A549 (cell line): ENCODE measurements at regions not wholly inside any gene's neighbourhood (a gene's known extent, or its start where the extent isn't known, plus 50 kb on each side); places are given as distances from the start of the nearest gene placed in this dataset.

Experiments
- ATAC-seq, 2 experiments: fragments of 200-7000 bp in 1 of 2; fragments of >200 bp in 1 of 2; cut with Nextera tagmentation in 1 of 2; cut with Tn5 transposase in 1 of 2; 3 replicates each; pipeline versions ENCODE4 v1.8.0 to v1.9.1; 2018 to 2020; ENCODE audit warnings: mild to moderate bottlenecking in 1 of 2, moderate library complexity in 1 of 2
- CTCF ChIA-PET: fragments of 300-600 bp; sonication (Branson Sonifier 250); formaldehyde crosslinking; extraction: SDS; loops from one replicate; lab custom pipeline; 2021; ENCODE audit warnings: antibody characterized with exemption, inconsistent platforms; lab: Yijun Ruan, JAX
- POLR2A ChIA-PET: fragments of 350-600 bp; formaldehyde crosslinking; extraction: SDS; loops from one replicate; lab custom pipeline; 2021; ENCODE audit warnings: antibody characterized with exemption, inconsistent platforms; lab: Yijun Ruan, JAX
- DNase-seq, 2 experiments: peaks; one replicate each; pipeline versions ENCODE4 v3.0.0 to v3.0.0-alpha.2; 2011 to 2016; ENCODE audit warnings: low read depth in 1 of 2, low spot score in 1 of 2
- FAIRE-seq: peaks from 2 replicates; lab custom pipeline; 2011; peaks lifted over from hg19 to GRCh38; lab: Jason Lieb, UNC
- H3K27ac ChIP-seq, 2 experiments: fragments of >200 bp; sonication (Bioruptor Twin); formaldehyde crosslinking; 3 replicates each; pipeline ENCODE4 v1.5.1; 2016 to 2017
- H3K4me1 ChIP-seq: fragments of >200 bp; sonication (Bioruptor Twin); formaldehyde crosslinking; 3 replicates; pipeline ENCODE4 v1.6.1; 2016
- H3K4me2 ChIP-seq: fragments of >200 bp; sonication (Bioruptor Twin); formaldehyde crosslinking; 3 replicates; pipeline ENCODE4 v1.6.1; 2016
- H3K4me3 ChIP-seq: fragments of >200 bp; sonication (Bioruptor Twin); formaldehyde crosslinking; 3 replicates; pipeline ENCODE4 v1.5.1; 2016
- H3K9me3 ChIP-seq: fragments of >200 bp; sonication (Bioruptor Twin); formaldehyde crosslinking; 3 replicates; pipeline ENCODE4 v1.6.1; 2016
- ATOH8 ChIP-seq: fragments of 250-450 bp; sonication (Bioruptor Pico); IDR thresholded peaks from 2 replicates; pipeline ENCODE4 v1.5.0; 2020; ENCODE audit warnings: low read depth, mild to moderate bottlenecking, moderate library complexity
- BHLHE40 ChIP-seq: IDR thresholded peaks from 2 replicates; pipeline ENCODE4 v1.6.1; 2012; ENCODE audit warnings: low read depth, low read length, inconsistent platforms
- CBX2 ChIP-seq: fragments of 200-600 bp; sonication (generic); IDR thresholded peaks from 2 replicates; pipeline ENCODE4 v1.6.1; 2016; ENCODE audit warnings: low read depth, mild to moderate bottlenecking, borderline replicate concordance
- CBX8 ChIP-seq: fragments of 200-600 bp; sonication (generic); IDR thresholded peaks from 2 replicates; pipeline ENCODE4 v1.6.1; 2016
- CEBPB ChIP-seq, 2 experiments: fragments of >200 bp in 1 of 2; sonication (Bioruptor Twin) in 1 of 2; formaldehyde crosslinking in 1 of 2; IDR thresholded peaks; 2 replicates each; pipeline ENCODE4 v1.6.1; 2012 to 2016
- CHD4 ChIP-seq: fragments of 200-600 bp; sonication (generic); IDR thresholded peaks from 2 replicates; pipeline ENCODE4 v1.6.1; 2016; ENCODE audit warnings: antibody characterized with exemption, mild to moderate bottlenecking, borderline replicate concordance
- FOSB ChIP-seq: fragments of 250-450 bp; sonication (Bioruptor Pico); IDR thresholded peaks from 2 replicates; pipeline ENCODE4 v1.5.0; 2020; ENCODE audit warnings: mild to moderate bottlenecking, moderate library complexity
- FOSL2 ChIP-seq, 2 experiments: fragments of 450-650 bp in 1 of 2; fragments of >200 bp in 1 of 2; sonication (Bioruptor Twin) in 1 of 2; formaldehyde crosslinking; IDR thresholded peaks; 2 replicates each; pipeline versions ENCODE4 v1.5.0 to v1.6.1; 2016 to 2020; ENCODE audit warnings: mild to moderate bottlenecking in 1 of 2, moderate library complexity in 1 of 2
- HDAC2 ChIP-seq: fragments of 200-600 bp; sonication (generic); IDR thresholded peaks from 2 replicates; pipeline ENCODE4 v1.6.1; 2016
- HES2 ChIP-seq: fragments of >200 bp; sonication (Bioruptor Twin); formaldehyde crosslinking; IDR thresholded peaks from 2 replicates; pipeline ENCODE4 v1.6.1; 2016
- HOXA7 ChIP-seq: fragments of 250-450 bp; sonication (Bioruptor Pico); IDR thresholded peaks from 2 replicates; pipeline ENCODE4 v1.5.0; 2020; ENCODE audit warnings: mild to moderate bottlenecking, moderate library complexity
- HOXB5 ChIP-seq: fragments of 250-450 bp; sonication (Bioruptor Pico); IDR thresholded peaks from 2 replicates; pipeline ENCODE4 v1.5.0; 2020; ENCODE audit warnings: mild to moderate bottlenecking, moderate library complexity
- JUN ChIP-seq, 2 experiments: fragments of >200 bp; sonication (Bioruptor Twin); formaldehyde crosslinking; IDR thresholded peaks; 2 replicates in 1 of 2; 3 replicates in 1 of 2; pipeline ENCODE4 v1.6.1; 2016 to 2017
- JUNB ChIP-seq: fragments of >200 bp; sonication (Bioruptor Twin); formaldehyde crosslinking; IDR thresholded peaks from 2 replicates; pipeline ENCODE4 v1.6.1; 2016
- MAFK ChIP-seq: fragments of 450-650 bp; IDR thresholded peaks from 2 replicates; pipeline ENCODE4 v1.6.1; 2014; ENCODE audit not compliant: partially characterized antibody
- MAX ChIP-seq: IDR thresholded peaks from 2 replicates; pipeline ENCODE4 v1.6.1; 2012
- MYC ChIP-seq: IDR thresholded peaks from 2 replicates; pipeline ENCODE4 v1.6.1; 2012; ENCODE audit warnings: mild to moderate bottlenecking, inconsistent platforms, low read length, improper control_type of control experiment, borderline replicate concordance
- NFE2L2 ChIP-seq: fragments of 150-350 bp; conservative IDR thresholded peaks from 2 replicates; pipeline ENCODE4 v1.6.1; 2014; ENCODE audit warnings: low read length
- NPAS2 ChIP-seq: fragments of 250-450 bp; sonication (Bioruptor Pico); IDR thresholded peaks from 2 replicates; pipeline ENCODE4 v1.8.0; 2022; ENCODE audit warnings: mild to moderate bottlenecking, moderate library complexity, borderline replicate concordance
- POLR2A ChIP-seq: IDR thresholded peaks from 2 replicates; pipeline ENCODE4 v1.6.1; 2012; ENCODE audit warnings: mild to moderate bottlenecking, low read length
- RAD21 ChIP-seq, 2 experiments: fragments of >200 bp in 1 of 2; sonication (Bioruptor Twin) in 1 of 2; formaldehyde crosslinking in 1 of 2; IDR thresholded peaks in 1 of 2; conservative IDR thresholded peaks in 1 of 2; 2 replicates in 1 of 2; 3 replicates in 1 of 2; pipeline ENCODE4 v1.6.1; 2012 to 2018; ENCODE audit warnings: inconsistent platforms in 1 of 2
- RFX5 ChIP-seq: fragments of 450-650 bp; IDR thresholded peaks from 2 replicates; pipeline ENCODE4 v1.7.1; 2014; ENCODE audit warnings: antibody characterized with exemption, mild to moderate bottlenecking, moderate library complexity
- RNF2 ChIP-seq: fragments of 200-600 bp; sonication (generic); IDR thresholded peaks from 2 replicates; pipeline ENCODE4 v1.6.1; 2016; ENCODE audit warnings: low read depth, mild to moderate bottlenecking, antibody characterized with exemption, moderate library complexity, borderline replicate concordance
- SREBF2 ChIP-seq: fragments of 450-650 bp; IDR thresholded peaks from 2 replicates; pipeline ENCODE4 v1.6.1; 2014; ENCODE audit warnings: mild to moderate bottlenecking, moderate library complexity
- USF2 ChIP-seq: fragments of 450-650 bp; IDR thresholded peaks from 2 replicates; pipeline ENCODE4 v1.6.1; 2014; ENCODE audit warnings: antibody characterized with exemption
- ZC3H11A ChIP-seq: fragments of 450-650 bp; IDR thresholded peaks from 2 replicates; pipeline ENCODE4 v1.6.1; 2014; ENCODE audit warnings: antibody characterized with exemption, mild to moderate bottlenecking
- ZFP36 ChIP-seq: fragments of 450-650 bp; IDR thresholded peaks from 2 replicates; pipeline ENCODE4 v1.6.1; 2014; ENCODE audit warnings: borderline replicate concordance; ENCODE audit not compliant: partially characterized antibody
- WGBS: methylation state at CpG from one replicate; pipeline ENCODE4 v1.1.6; 2017; ENCODE audit errors: missing lambda C conversion rate; 5-methylcytosine and 5-hydroxymethylcytosine counted together
- TF ChIP-seq, protein P1 (sequence below): fragments of 200-600 bp; sonication (generic); IDR thresholded peaks from 2 replicates; pipeline ENCODE4 v1.6.1; 2016; ENCODE audit warnings: antibody characterized with exemption, mild to moderate bottlenecking, moderate library complexity
- TF ChIP-seq, protein P2 (sequence below): IDR thresholded peaks from 2 replicates; pipeline ENCODE4 v1.6.1; 2012

GRCh38 chr7:112575864-112576263 is 95.1 kb downstream of the LSMEM1 start:
- H3K4me3 ChIP-seq = no peak overlapping the region
- H3K27ac ChIP-seq = no peak overlapping the region
- no peaks in the 10 kb centered on the region for H3K4me1 ChIP-seq
- H3K9me3 ChIP-seq = no peaks in the 10 kb centered on the region
- no peak for FAIRE-seq
- TF ChIP-seq JUNB (no peak), RNF2 (no peak), NPAS2 (CRISPR knock-in tag) (no peak), CEBPB (IDR thresholded peaks at IDR 0.05) (no peak), SREBF2 (no peak), RFX5 (no peak), FOSB (CRISPR knock-in tag) (no peak), BHLHE40 (no peak), HES2 (no peak), NFE2L2 (no peak), MAFK (no peak), ZC3H11A (no peak), CBX2 (no peak), MAX (no peak), HDAC2 (no peak), CBX8 (no peak), MYC (no peak)
- TF ChIP-seq, protein P1, sequence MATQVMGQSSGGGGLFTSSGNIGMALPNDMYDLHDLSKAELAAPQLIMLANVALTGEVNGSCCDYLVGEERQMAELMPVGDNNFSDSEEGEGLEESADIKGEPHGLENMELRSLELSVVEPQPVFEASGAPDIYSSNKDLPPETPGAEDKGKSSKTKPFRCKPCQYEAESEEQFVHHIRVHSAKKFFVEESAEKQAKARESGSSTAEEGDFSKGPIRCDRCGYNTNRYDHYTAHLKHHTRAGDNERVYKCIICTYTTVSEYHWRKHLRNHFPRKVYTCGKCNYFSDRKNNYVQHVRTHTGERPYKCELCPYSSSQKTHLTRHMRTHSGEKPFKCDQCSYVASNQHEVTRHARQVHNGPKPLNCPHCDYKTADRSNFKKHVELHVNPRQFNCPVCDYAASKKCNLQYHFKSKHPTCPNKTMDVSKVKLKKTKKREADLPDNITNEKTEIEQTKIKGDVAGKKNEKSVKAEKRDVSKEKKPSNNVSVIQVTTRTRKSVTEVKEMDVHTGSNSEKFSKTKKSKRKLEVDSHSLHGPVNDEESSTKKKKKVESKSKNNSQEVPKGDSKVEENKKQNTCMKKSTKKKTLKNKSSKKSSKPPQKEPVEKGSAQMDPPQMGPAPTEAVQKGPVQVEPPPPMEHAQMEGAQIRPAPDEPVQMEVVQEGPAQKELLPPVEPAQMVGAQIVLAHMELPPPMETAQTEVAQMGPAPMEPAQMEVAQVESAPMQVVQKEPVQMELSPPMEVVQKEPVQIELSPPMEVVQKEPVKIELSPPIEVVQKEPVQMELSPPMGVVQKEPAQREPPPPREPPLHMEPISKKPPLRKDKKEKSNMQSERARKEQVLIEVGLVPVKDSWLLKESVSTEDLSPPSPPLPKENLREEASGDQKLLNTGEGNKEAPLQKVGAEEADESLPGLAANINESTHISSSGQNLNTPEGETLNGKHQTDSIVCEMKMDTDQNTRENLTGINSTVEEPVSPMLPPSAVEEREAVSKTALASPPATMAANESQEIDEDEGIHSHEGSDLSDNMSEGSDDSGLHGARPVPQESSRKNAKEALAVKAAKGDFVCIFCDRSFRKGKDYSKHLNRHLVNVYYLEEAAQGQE = no peak
- CTCF ChIA-PET = no interaction called here
- DNase-seq = no peak
- H3K4me2 ChIP-seq = no peak overlapping the region
- ATAC-seq = no peak
- WGBS = 36% methylated on average over 1 of the region's 1 CpG
- POLR2A ChIA-PET = no interaction called here

GRCh38 chr7:112579388-112579787 is 98.6 kb downstream of the LSMEM1 start:
- no peak overlapping the region for H3K27ac ChIP-seq
- H3K4me1 ChIP-seq = no peaks in the 10 kb centered on the region
- no peak for DNase-seq
- WGBS = 50% methylated on average over 4 of the region's 4 CpGs
- FAIRE-seq = peak; percentile 32
- no peak overlapping the region for H3K4me3 ChIP-seq
- no peak overlapping the region for H3K4me2 ChIP-seq
- no peak for TF ChIP-seq HOXA7 (CRISPR knock-in tag)
- no peak for TF ChIP-seq NPAS2 (CRISPR knock-in tag)
- TF ChIP-seq, protein P2, sequence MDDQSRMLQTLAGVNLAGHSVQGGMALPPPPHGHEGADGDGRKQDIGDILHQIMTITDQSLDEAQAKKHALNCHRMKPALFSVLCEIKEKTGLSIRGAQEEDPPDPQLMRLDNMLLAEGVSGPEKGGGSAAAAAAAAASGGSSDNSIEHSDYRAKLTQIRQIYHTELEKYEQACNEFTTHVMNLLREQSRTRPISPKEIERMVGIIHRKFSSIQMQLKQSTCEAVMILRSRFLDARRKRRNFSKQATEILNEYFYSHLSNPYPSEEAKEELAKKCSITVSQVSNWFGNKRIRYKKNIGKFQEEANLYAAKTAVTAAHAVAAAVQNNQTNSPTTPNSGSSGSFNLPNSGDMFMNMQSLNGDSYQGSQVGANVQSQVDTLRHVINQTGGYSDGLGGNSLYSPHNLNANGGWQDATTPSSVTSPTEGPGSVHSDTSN = no peak
- TF ChIP-seq RFX5 = no peak
- TF ChIP-seq POLR2A = no peak
- no peak for TF ChIP-seq JUN (IDR thresholded peaks at IDR 0.05)
- TF ChIP-seq, protein P1 = no peak
- no peak for TF ChIP-seq CHD4
- no peak for TF ChIP-seq ZFP36
- no peak for TF ChIP-seq FOSL2 (IDR thresholded peaks at IDR 0.05)
- no peak for TF ChIP-seq FOSL2 (CRISPR knock-in tag; IDR thresholded peaks at IDR 0.05)
- no peak for TF ChIP-seq HOXB5 (CRISPR knock-in tag)
- TF ChIP-seq RAD21 (conservative IDR thresholded peaks at IDR 0.05 in 1 of 2, IDR thresholded peaks at IDR 0.05 in 1 of 2) = no peak
- no peak for TF ChIP-seq USF2
- TF ChIP-seq ATOH8 (CRISPR knock-in tag) = no peak
- TF ChIP-seq CBX8 = no peak
- POLR2A ChIA-PET = no interaction called here
- H3K9me3 ChIP-seq = no peaks in the 10 kb centered on the region
- CTCF ChIA-PET = interaction anchor here (0.9 kb wide), 1 partner anchor 320 kb away, joined by 3 read pairs; no protein-coding TSS in a partner anchor
- no peak for ATAC-seq
